Parathyroid adenoma (tissue), 2 donors: ENCODE measurements at regions not wholly inside any gene's neighbourhood (a gene's known extent, or its start where the extent isn't known, plus 50 kb on each side); places are given as distances from the start of the nearest gene placed in this dataset.

Experiments used
- H2AFZ ChIP-seq: fragments of 300-600 bp; sonication (generic); one replicate; pipeline ENCODE4 v1.7.0; 2017; ENCODE audit warnings: antibody characterized with exemption, mild to moderate bottlenecking
- H3K27ac ChIP-seq: fragments of 300-600 bp; sonication (generic); one replicate; pipeline ENCODE4 v1.7.0; 2017
- H3K27me3 ChIP-seq: fragments of 300-600 bp; sonication (generic); one replicate; pipeline ENCODE4 v1.7.0; 2017; ENCODE audit warnings: low read length; ENCODE audit not compliant: control insufficient read depth, insufficient read depth
- H3K36me3 ChIP-seq: fragments of 300-600 bp; sonication (generic); one replicate; pipeline ENCODE4 v1.7.0; 2017; ENCODE audit warnings: low read length; ENCODE audit not compliant: control insufficient read depth, insufficient read depth
- H3K4me1 ChIP-seq: fragments of 300-600 bp; sonication (generic); one replicate; pipeline ENCODE4 v1.7.0; 2017; ENCODE audit warnings: control low read depth
- H3K4me2 ChIP-seq: fragments of 300-600 bp; sonication (generic); one replicate; pipeline ENCODE4 v1.7.0; 2017; ENCODE audit warnings: low read length
- H3K4me3 ChIP-seq: fragments of 300-600 bp; sonication (generic); one replicate; pipeline ENCODE4 v1.7.0; 2017; ENCODE audit warnings: low read depth, low read length
- H3K79me2 ChIP-seq: fragments of 300-600 bp; sonication (generic); one replicate; pipeline ENCODE4 v1.7.0; 2017; ENCODE audit warnings: control low read depth
- H3K9ac ChIP-seq: fragments of 300-600 bp; sonication (generic); one replicate; pipeline ENCODE4 v1.7.0; 2017; ENCODE audit warnings: mild to moderate bottlenecking
- H3K9me3 ChIP-seq: fragments of 300-600 bp; sonication (generic); one replicate; pipeline ENCODE4 v1.7.0; 2017; ENCODE audit warnings: low read length; ENCODE audit not compliant: control insufficient read depth
- CTCF ChIP-seq: fragments of 300-600 bp; sonication (generic); IDR thresholded peaks from one replicate; pipeline ENCODE4 v1.7.0; 2017; ENCODE audit warnings: antibody characterized with exemption, mild to moderate bottlenecking
- donor health status: primary hyperparathyroidism.

DNA sequence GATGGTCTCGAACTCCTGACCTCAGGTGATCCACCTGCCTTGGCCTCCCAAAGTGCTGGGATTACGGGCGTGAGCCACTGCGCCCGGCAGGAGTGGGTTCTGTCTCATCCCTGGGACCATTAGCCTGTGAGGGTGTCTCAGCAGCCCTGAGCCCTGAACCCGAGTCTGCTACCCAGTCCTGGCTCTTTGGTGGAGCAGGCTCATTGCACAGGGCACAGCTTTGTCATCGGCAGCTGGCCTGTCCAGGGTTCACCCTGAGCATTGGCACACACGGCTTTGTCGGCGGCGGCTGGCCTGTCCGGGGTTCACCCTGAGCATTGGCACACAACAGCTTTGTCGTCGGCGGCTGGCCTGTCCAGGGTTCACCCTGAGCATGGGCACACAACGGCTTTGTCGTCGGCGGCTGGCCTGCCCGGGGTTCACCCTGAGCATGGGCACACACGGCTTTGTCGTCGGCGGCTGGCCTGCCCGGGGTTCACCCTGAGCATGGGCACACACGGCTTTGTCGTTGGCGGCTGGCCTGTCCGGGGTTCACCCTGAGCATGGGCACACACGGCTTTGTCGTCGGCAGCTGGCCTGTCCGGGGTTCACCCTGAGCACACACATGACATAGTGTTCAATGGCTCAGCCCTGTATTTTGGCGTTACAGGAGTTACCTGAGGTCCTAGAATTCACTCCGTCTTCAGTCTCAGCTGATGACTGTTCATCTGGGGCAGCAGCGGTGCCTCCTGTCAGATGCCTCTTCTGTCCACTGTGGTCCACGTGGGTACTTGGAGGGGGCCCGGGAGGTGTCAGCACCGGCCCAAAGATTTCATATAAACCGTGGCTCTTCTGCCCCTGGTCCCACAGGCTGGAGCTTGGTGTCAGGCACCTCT lies 1082.5 kb downstream of the BRD1 start:
- no peaks in the 10 kb centered on the region for H3K36me3 ChIP-seq
- no peaks in the 10 kb centered on the region for H3K9me3 ChIP-seq
- H3K27ac ChIP-seq: no peak overlapping the region
- H3K4me3 ChIP-seq: no peak overlapping the region
- no peaks in the 10 kb centered on the region for H3K4me1 ChIP-seq
- H3K79me2 ChIP-seq: no peaks in the 10 kb centered on the region
- no peak overlapping the region for H2AFZ ChIP-seq
- H3K9ac ChIP-seq: no peak overlapping the region
- H3K27me3 ChIP-seq: no peaks in the 10 kb centered on the region
- no peak overlapping the region for H3K4me2 ChIP-seq
- TF ChIP-seq CTCF: no peak

DNA sequence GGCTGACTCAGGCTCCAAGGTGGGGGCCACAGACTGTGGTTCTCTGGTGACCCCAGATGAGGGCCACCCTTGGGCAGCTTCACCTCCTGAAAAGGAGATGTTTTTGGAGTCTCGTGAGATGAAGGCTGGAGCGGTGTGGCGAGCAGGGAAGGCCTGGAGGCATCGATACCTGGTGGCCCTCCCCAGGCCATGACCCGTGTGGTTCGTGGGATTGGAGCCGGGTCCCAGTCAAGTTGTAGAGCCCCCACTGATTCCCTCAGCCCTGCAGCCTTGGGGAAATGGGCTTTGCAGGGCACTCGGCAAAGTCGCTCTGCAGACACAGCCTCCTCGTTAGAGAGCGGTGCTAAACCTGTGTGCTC lies 1083.4 kb downstream of the BRD1 start:
- Histone ChIP-seq H3K9ac (no peak overlapping the region), H3K9me3 (no peaks in the 10 kb centered on the region), H3K27ac (no peak overlapping the region), H3K36me3 (no peaks in the 10 kb centered on the region), H3K4me3 (no peak overlapping the region), H2AFZ (no peak overlapping the region), H3K27me3 (no peaks in the 10 kb centered on the region), H3K4me1 (no peaks in the 10 kb centered on the region), H3K4me2 (no peak overlapping the region), H3K79me2 (no peaks in the 10 kb centered on the region)
- no peak for TF ChIP-seq CTCF

- Histone ChIP-seq H3K4me3 (no peak overlapping the region), H2AFZ (no peak overlapping the region), H3K4me1 (no peaks in the 10 kb centered on the region), H3K9me3 (no peaks in the 10 kb centered on the region), H3K27me3 (no peaks in the 10 kb centered on the region), H3K36me3 (no peaks in the 10 kb centered on the region), H3K4me2 (no peak overlapping the region), H3K79me2 (no peaks in the 10 kb centered on the region), H3K27ac (no peak overlapping the region), H3K9ac (no peak overlapping the region)
- no peak for TF ChIP-seq CTCF
Observed at GRCh38 chr22:48743601-48744282, 1083.9 kb downstream of the BRD1 start.

DNA sequence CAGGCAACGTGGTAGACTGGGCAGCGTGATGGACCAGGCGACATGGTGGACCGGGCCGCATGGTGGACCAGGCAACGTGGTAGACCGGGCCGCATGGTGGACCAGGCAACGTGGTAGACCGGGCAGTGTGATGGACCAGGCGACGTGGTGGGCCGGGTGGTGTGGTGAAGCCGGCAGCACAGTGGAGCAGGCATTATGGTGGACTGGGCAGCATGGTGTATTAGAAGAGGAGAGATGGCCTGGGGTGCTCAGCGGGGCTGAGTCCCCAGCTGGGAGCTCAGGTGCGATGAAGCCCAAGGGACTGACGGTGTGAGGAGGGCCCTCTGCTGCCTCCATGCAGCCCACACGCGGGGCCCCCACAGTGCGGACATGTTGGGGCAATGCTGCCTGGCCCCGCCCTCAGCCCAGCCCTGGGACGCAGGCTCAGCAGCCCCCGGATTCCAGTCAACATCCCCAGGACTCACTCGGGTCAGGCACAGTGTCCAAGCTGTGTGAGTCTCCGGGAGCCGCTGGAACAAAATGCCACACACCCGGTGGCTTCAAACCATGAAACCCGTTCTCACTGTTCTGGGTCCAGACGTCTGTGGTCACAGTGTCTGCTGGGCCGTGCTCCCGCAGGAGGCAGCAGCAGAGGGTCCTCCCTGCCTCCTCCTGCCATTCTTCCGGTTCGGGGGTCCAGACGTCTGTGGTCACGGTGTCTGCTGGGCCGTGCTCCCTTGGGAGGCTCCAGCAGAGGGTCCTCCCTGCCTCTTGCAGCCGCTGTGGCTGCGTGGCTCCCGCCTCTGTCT lies 1084.9 kb downstream of the BRD1 start:
- TF ChIP-seq CTCF: no peak
- Histone ChIP-seq H3K9me3 (no peaks in the 10 kb centered on the region), H3K27ac (no peak overlapping the region), H3K4me2 (no peak overlapping the region), H3K79me2 (no peaks in the 10 kb centered on the region), H3K4me3 (no peak overlapping the region), H2AFZ (no peak overlapping the region), H3K27me3 (no peaks in the 10 kb centered on the region), H3K9ac (no peak overlapping the region), H3K4me1 (no peaks in the 10 kb centered on the region), H3K36me3 (no peaks in the 10 kb centered on the region)
